H1 (cell line): ENCODE measurements at regions not wholly inside any gene's neighbourhood (a gene's known extent, or its start where the extent isn't known, plus 50 kb on each side); places are given as distances from the start of the nearest gene placed in this dataset.

Experiments used
- CTCF ChIA-PET: fragments of 300-600 bp; sonication (Branson Sonifier 250); formaldehyde crosslinking; loops from one replicate; lab custom pipeline; 2021; ENCODE audit not compliant: partially characterized antibody; lab: Charles Lee
- POLR2A ChIA-PET: fragments of 300-600 bp; sonication (Branson Sonifier 250); formaldehyde crosslinking; loops from one replicate; lab custom pipeline; 2021; ENCODE audit warnings: inconsistent platforms; ENCODE audit not compliant: partially characterized antibody; lab: Charles Lee
- DNase-seq, 2 experiments: peaks; one replicate each; pipeline versions ENCODE4 v3.0.0 to v3.0.0-alpha.2; 2010 to 2022; ENCODE audit warnings: low spot score in 2 of 2, low read depth in 1 of 2, mixed read lengths in 1 of 2
- FAIRE-seq: peaks from 2 replicates; lab custom pipeline; 2011; peaks lifted over from hg19 to GRCh38; lab: Jason Lieb, UNC
- H2AFZ ChIP-seq: 2 replicates; pipeline ENCODE4 v1.8.1; 2012; ENCODE audit warnings: low read length, inconsistent platforms
- H2AK5ac ChIP-seq: 2 replicates; pipeline ENCODE4 v1.6.1; 2013; ENCODE audit warnings: low read depth, low read length
- H2BK120ac ChIP-seq: replicated peaks from 2 replicates; pipeline ENCODE3; 2013; ENCODE audit warnings: low read depth, low read length, inconsistent platforms
- H2BK12ac ChIP-seq: 2 replicates; pipeline ENCODE4 v1.6.1; 2013; ENCODE audit warnings: low read depth, low read length
- H2BK15ac ChIP-seq: 2 replicates; pipeline ENCODE4 v1.6.1; 2013; ENCODE audit warnings: low read length
- H2BK20ac ChIP-seq: 2 replicates; pipeline ENCODE4 v1.6.1; 2013; ENCODE audit warnings: low read length
- H2BK5ac ChIP-seq: 2 replicates; pipeline ENCODE4 v1.6.1; 2013; ENCODE audit warnings: low read depth, low read length
- H3K14ac ChIP-seq: 2 replicates; pipeline ENCODE4 v1.6.1; 2013; ENCODE audit warnings: inconsistent platforms; ENCODE audit not compliant: insufficient read length
- H3K18ac ChIP-seq: 2 replicates; pipeline ENCODE4 v1.6.1; 2013; ENCODE audit warnings: low read length; ENCODE audit errors: extremely low read depth
- H3K23ac ChIP-seq: 2 replicates; pipeline ENCODE4 v1.6.1; 2013; ENCODE audit warnings: inconsistent platforms; ENCODE audit not compliant: insufficient read length
- H3K23me2 ChIP-seq: 2 replicates; pipeline ENCODE4 v1.6.1; 2013; ENCODE audit warnings: low read depth, low read length
- H3K27ac ChIP-seq: 2 replicates; pipeline ENCODE4 v1.6.1; 2011; ENCODE audit warnings: low read depth, low read length, inconsistent platforms
- H3K27me3 ChIP-seq, 4 experiments: replicated peaks in 1 of 4; 1 replicate in 1 of 4; 2 replicates in 3 of 4; pipeline versions ENCODE4 v1.6.1 to v1.8.1; 2011 to 2013; ENCODE audit warnings: low read length in 3 of 4, mild to moderate bottlenecking in 3 of 4, inconsistent platforms in 2 of 4, mixed read lengths in 2 of 4, moderate library complexity in 1 of 4; ENCODE audit not compliant: control insufficient read depth in 3 of 4, insufficient read depth in 3 of 4; ENCODE audit errors: extremely low read depth in 1 of 4
- H3K36me3 ChIP-seq, 4 experiments: 2 replicates each; pipeline versions ENCODE4 v1.6.1 to v1.8.1; 2011 to 2013; ENCODE audit warnings: mild to moderate bottlenecking in 4 of 4, low read length in 3 of 4, moderate library complexity in 2 of 4, control low read depth in 1 of 4, inconsistent platforms in 1 of 4; ENCODE audit not compliant: insufficient read depth in 4 of 4, control insufficient read depth in 2 of 4
- H3K4ac ChIP-seq: replicated peaks from 2 replicates; pipeline ENCODE3; 2013; ENCODE audit warnings: low read length, low read depth, mixed read lengths, inconsistent platforms; ENCODE audit not compliant: insufficient read length
- H3K4me1 ChIP-seq, 4 experiments: replicated peaks in 1 of 4; 1 replicate in 1 of 4; 2 replicates in 3 of 4; pipeline versions ENCODE4 v1.6.1 to v1.8.1; 2011 to 2013; ENCODE audit warnings: low read length in 3 of 4, inconsistent platforms in 2 of 4, mixed read lengths in 1 of 4; ENCODE audit not compliant: insufficient read depth in 4 of 4, control insufficient read depth in 3 of 4
- H3K4me2 ChIP-seq, 2 experiments: 2 replicates each; pipeline versions ENCODE4 v1.6.1 to v1.8.1; 2011 to 2013; ENCODE audit warnings: low read depth in 2 of 2, low read length in 2 of 2, control low read depth in 1 of 2, inconsistent platforms in 1 of 2, mild to moderate bottlenecking in 1 of 2; ENCODE audit not compliant: insufficient read depth in 1 of 2
- H3K4me3 ChIP-seq, 4 experiments: fragments of 200-600, 300-600 bp in 1 of 4; sonication (generic), shearing (Covaris generic), sonication (Bioruptor Twin) in 1 of 4; 2 replicates each; pipeline versions ENCODE4 v1.5.1 to v1.8.1; 2011 to 2016; ENCODE audit warnings: low read length in 4 of 4, low read depth in 3 of 4, control low read depth in 2 of 4, inconsistent platforms in 2 of 4, mild to moderate bottlenecking in 2 of 4, mixed read lengths in 1 of 4, moderate library complexity in 1 of 4; ENCODE audit not compliant: insufficient read depth in 2 of 4; ENCODE audit errors: extremely low read depth in 1 of 4
- H3K56ac ChIP-seq: replicated peaks from 2 replicates; pipeline ENCODE3; 2013; ENCODE audit warnings: low read depth, mild to moderate bottlenecking, mixed read lengths, low read length, inconsistent platforms; ENCODE audit not compliant: insufficient read length
- H3K79me1 ChIP-seq: 2 replicates; pipeline ENCODE4 v1.6.1; 2013; ENCODE audit warnings: low read depth, low read length, control low read depth
- H3K79me2 ChIP-seq, 2 experiments: 2 replicates each; pipeline versions ENCODE4 v1.6.1 to v1.8.1; 2012 to 2013; ENCODE audit warnings: low read length in 2 of 2, mild to moderate bottlenecking in 2 of 2, inconsistent platforms in 1 of 2; ENCODE audit not compliant: insufficient read depth in 2 of 2, control insufficient read depth in 1 of 2
- H3K9ac ChIP-seq, 4 experiments: replicated peaks in 1 of 4; 1 replicate in 1 of 4; 2 replicates in 3 of 4; pipeline versions ENCODE4 v1.6.1 to v1.8.1; 2011 to 2013; ENCODE audit warnings: low read depth in 3 of 4, low read length in 3 of 4, control low read depth in 2 of 4, mild to moderate bottlenecking in 2 of 4, moderate library complexity in 2 of 4, inconsistent platforms in 1 of 4; ENCODE audit errors: extremely low read depth in 1 of 4
- H3K9me3 ChIP-seq, 2 experiments: 2 replicates each; pipeline versions ENCODE4 v1.6.1 to v1.8.1; 2012 to 2013; ENCODE audit warnings: mild to moderate bottlenecking in 2 of 2, moderate library complexity in 2 of 2, control low read depth in 1 of 2, inconsistent platforms in 1 of 2, low read depth in 1 of 2, low read length in 1 of 2, mixed read lengths in 1 of 2; ENCODE audit not compliant: insufficient read depth in 2 of 2
- H4K20me1 ChIP-seq, 2 experiments: replicated peaks in 1 of 2; 2 replicates each; pipeline versions ENCODE3 to v1.8.1; 2011 to 2013; ENCODE audit warnings: inconsistent platforms in 2 of 2, low read length in 2 of 2, mild to moderate bottlenecking in 1 of 2; ENCODE audit not compliant: insufficient read depth in 2 of 2, control insufficient read depth in 1 of 2
- H4K5ac ChIP-seq: 2 replicates; pipeline ENCODE4 v1.6.1; 2013; ENCODE audit warnings: low read length, low read depth, mixed read lengths, inconsistent platforms; ENCODE audit not compliant: insufficient read length
- H4K8ac ChIP-seq: 2 replicates; pipeline ENCODE4 v1.8.0; 2013; ENCODE audit warnings: mild to moderate bottlenecking, moderate library complexity, low read length, inconsistent platforms; ENCODE audit not compliant: insufficient read depth; ENCODE audit errors: extremely low read depth
- H4K91ac ChIP-seq: replicated peaks from 2 replicates; pipeline ENCODE3; 2013; ENCODE audit warnings: low read length, mixed read lengths, inconsistent platforms; ENCODE audit not compliant: insufficient read length
- ATF2 ChIP-seq: IDR thresholded peaks from 2 replicates; pipeline ENCODE4 v1.6.1; 2012; ENCODE audit warnings: low read length, inconsistent platforms
- CTBP2 ChIP-seq: IDR thresholded peaks from 2 replicates; pipeline ENCODE4 v1.7.0; 2011; ENCODE audit warnings: borderline replicate concordance, mild to moderate bottlenecking, moderate library complexity, mixed read lengths, low read length; ENCODE audit not compliant: insufficient read depth, insufficient read length
- HDAC6 ChIP-seq: IDR thresholded peaks from one replicate; pipeline ENCODE4 v1.7.1; 2012; ENCODE audit warnings: low read depth, mild to moderate bottlenecking, inconsistent platforms, low read length, moderate library complexity
- RAD21 ChIP-seq, 2 experiments: IDR thresholded peaks in 1 of 2; conservative IDR thresholded peaks in 1 of 2; 2 replicates each; pipeline ENCODE4 v1.6.1; 2011; ENCODE audit warnings: low read depth in 2 of 2, low read length in 2 of 2, improper control_type of control experiment in 1 of 2, inconsistent platforms in 1 of 2, mild to moderate bottlenecking in 1 of 2, moderate library complexity in 1 of 2
- SRF ChIP-seq: IDR thresholded peaks from 2 replicates; pipeline ENCODE4 v1.6.1; 2011; ENCODE audit warnings: mild to moderate bottlenecking, low read depth, low read length, moderate library complexity
- SUZ12 ChIP-seq: fragments of 200-600 bp; sonication (generic); IDR thresholded peaks from 2 replicates; pipeline ENCODE4 v1.6.1; 2012; ENCODE audit warnings: mild to moderate bottlenecking, inconsistent platforms, low read length, moderate library complexity, mixed read lengths
- TAF7 ChIP-seq: optimal IDR thresholded peaks from 2 replicates; pipeline ENCODE3; 2011; ENCODE audit warnings: low read depth, mild to moderate bottlenecking, inconsistent platforms, low read length, moderate library complexity, borderline replicate concordance
- TCF12 ChIP-seq: IDR thresholded peaks from 2 replicates; pipeline ENCODE4 v1.6.1; 2011; ENCODE audit warnings: low read depth, mild to moderate bottlenecking, low read length
- WGBS, 2 experiments: shearing (Covaris generic) in 1 of 2; methylation state at CpG; one replicate each; pipeline versions ENCODE4 v1.1.6 to v1.1.7; 2013 to 2015; ENCODE audit warnings: low lambda C conversion rate in 2 of 2, mixed read lengths in 2 of 2, inconsistent platforms in 1 of 2, low coverage in 1 of 2, missing lambda C conversion rate in 1 of 2; ENCODE audit not compliant: insufficient replicate concordance in 2 of 2, insufficient coverage in 1 of 2, insufficient read length in 1 of 2; ENCODE audit errors: extremely low coverage in 1 of 2, missing lambda C conversion rate in 1 of 2; 5-methylcytosine and 5-hydroxymethylcytosine counted together

GRCh38 chr6:14715076-14715475, 530.8 kb upstream of the JARID2 start:
- H3K56ac ChIP-seq, result no peak overlapping the region
- no peak overlapping the region for H3K4ac ChIP-seq
- no peak overlapping the region for H3K14ac ChIP-seq
- H3K27me3 ChIP-seq, result no peaks in the 10 kb centered on the region; a peak in 1 of 7 replicates
- no peak overlapping the region for H2AFZ ChIP-seq
- no peak overlapping the region for H3K27ac ChIP-seq
- H3K18ac ChIP-seq, result no peak overlapping the region; the same call in 1 of the 2 replicates
- H2BK120ac ChIP-seq, result no peak overlapping the region
- H3K4me3 ChIP-seq, result no peak overlapping the region
- no peaks in the 10 kb centered on the region for H3K79me2 ChIP-seq
- H2BK5ac ChIP-seq, result no peak overlapping the region
- POLR2A ChIA-PET, result no interaction called here
- H4K8ac ChIP-seq, result no peak overlapping the region; the same call in 1 of the 2 replicates
- no peak overlapping the region for H4K5ac ChIP-seq
- 80% methylated on average over 4 of the region's 5 CpGs; no CpG with 5 or more reads in 1 of the 2 experiments for WGBS, 2 experiments
- TF ChIP-seq TCF12, result no peak
- no peak for TF ChIP-seq SUZ12
- TF ChIP-seq RAD21 (IDR thresholded peaks at IDR 0.05 in 1 of 2, conservative IDR thresholded peaks at IDR 0.05 in 1 of 2; ENCODE audit: low read depth in 2 of 2, low read length in 2 of 2), result peak in 1 of 2 experiments; percentile 9; a peak in 1 of 4 replicates
- no peak for TF ChIP-seq SRF
- no peak for TF ChIP-seq TAF7
- no peak for TF ChIP-seq CTBP2
- TF ChIP-seq ATF2, result no peak
- TF ChIP-seq HDAC6, result no peak
- CTCF ChIA-PET, result interaction anchor here (0.5 to 1.8 kb wide), 6 partner anchors 8 to 503 kb away, joined by 3 to 6 read pairs (median 3); no protein-coding TSS in a partner anchor
- no peaks in the 10 kb centered on the region for H3K23me2 ChIP-seq
- no peaks in the 10 kb centered on the region; the same call in 1 of the 2 replicates for H3K79me1 ChIP-seq
- no peak for FAIRE-seq
- H2AK5ac ChIP-seq, result no peak overlapping the region
- no peak overlapping the region for H2BK12ac ChIP-seq
- peaks cover 0 to 2% (median 0%) of the 10 kb centered on the region in 4 experiments; a peak in 1 of 7 replicates for H3K4me1 ChIP-seq
- H3K9me3 ChIP-seq, result no peaks in the 10 kb centered on the region; a peak in 1 of 4 replicates
- no peak overlapping the region for H3K4me2 ChIP-seq
- no peak overlapping the region for H4K91ac ChIP-seq
- no peak for DNase-seq
- no peaks in the 10 kb centered on the region for H4K20me1 ChIP-seq
- H3K36me3 ChIP-seq, result no peaks in the 10 kb centered on the region
- H2BK15ac ChIP-seq, result no peak overlapping the region
- no peak overlapping the region for H2BK20ac ChIP-seq
- H3K9ac ChIP-seq, result no peak overlapping the region
- H3K23ac ChIP-seq, result no peak overlapping the region
